Skeletal muscle satellite cell (primary cell): ENCODE measurements at regions not wholly inside any gene's neighbourhood (a gene's known extent, or its start where the extent isn't known, plus 50 kb on each side); places are given as distances from the start of the nearest gene placed in this dataset.

Experiments used
- H3K27me3 ChIP-seq: 2 replicates; pipeline ENCODE4 v1.7.0; 2013; ENCODE audit warnings: low read length; ENCODE audit not compliant: control insufficient read depth, insufficient read depth
- H3K36me3 ChIP-seq: 2 replicates; pipeline ENCODE4 v1.7.0; 2013; ENCODE audit warnings: mild to moderate bottlenecking, control low read depth, low read length; ENCODE audit not compliant: insufficient read depth
- H3K4me1 ChIP-seq: 2 replicates; pipeline ENCODE4 v1.7.0; 2013; ENCODE audit warnings: low read length; ENCODE audit not compliant: control insufficient read depth, insufficient read depth
- H3K4me2 ChIP-seq: 2 replicates; pipeline ENCODE4 v1.7.0; 2013; ENCODE audit warnings: mild to moderate bottlenecking, low read length
- H3K4me3 ChIP-seq: 2 replicates; pipeline ENCODE4 v1.7.0; 2013; ENCODE audit warnings: low read length
- H3K9ac ChIP-seq: 2 replicates; pipeline ENCODE4 v1.7.0; 2013; ENCODE audit warnings: mild to moderate bottlenecking, low read depth, low read length, moderate library complexity
- H3K9me3 ChIP-seq: replicated peaks from 2 replicates; pipeline ENCODE4 v1.7.0; 2013; ENCODE audit warnings: mild to moderate bottlenecking, control low read depth, low read length

GRCh38 chr14:48814562-48814961, 771.6 kb downstream of the RPS29 start:
- H3K9me3 ChIP-seq, result no peaks in the 10 kb centered on the region
- H3K4me3 ChIP-seq, result no peak overlapping the region
- H3K36me3 ChIP-seq, result no peaks in the 10 kb centered on the region
- no peaks in the 10 kb centered on the region for H3K4me1 ChIP-seq
- H3K27me3 ChIP-seq, result no peaks in the 10 kb centered on the region
- H3K9ac ChIP-seq, result no peak overlapping the region
- H3K4me2 ChIP-seq, result no peak overlapping the region

GRCh38 chr14:48805315-48805714, 780.9 kb downstream of the RPS29 start:
- no peaks in the 10 kb centered on the region for H3K4me1 ChIP-seq
- H3K9me3 ChIP-seq, result no peaks in the 10 kb centered on the region
- no peak overlapping the region for H3K4me3 ChIP-seq
- no peak overlapping the region for H3K9ac ChIP-seq
- no peak overlapping the region for H3K4me2 ChIP-seq
- H3K27me3 ChIP-seq, result no peaks in the 10 kb centered on the region
- H3K36me3 ChIP-seq, result no peaks in the 10 kb centered on the region

GRCh38 chr14:48792376-48793024, 793.7 kb downstream of the RPS29 start:
- Histone ChIP-seq H3K4me1 (no peaks in the 10 kb centered on the region), H3K9ac (no peak overlapping the region), H3K4me2 (no peak overlapping the region), H3K27me3 (no peaks in the 10 kb centered on the region), H3K9me3 (no peaks in the 10 kb centered on the region), H3K36me3 (no peaks in the 10 kb centered on the region), H3K4me3 (no peak overlapping the region)

DNA sequence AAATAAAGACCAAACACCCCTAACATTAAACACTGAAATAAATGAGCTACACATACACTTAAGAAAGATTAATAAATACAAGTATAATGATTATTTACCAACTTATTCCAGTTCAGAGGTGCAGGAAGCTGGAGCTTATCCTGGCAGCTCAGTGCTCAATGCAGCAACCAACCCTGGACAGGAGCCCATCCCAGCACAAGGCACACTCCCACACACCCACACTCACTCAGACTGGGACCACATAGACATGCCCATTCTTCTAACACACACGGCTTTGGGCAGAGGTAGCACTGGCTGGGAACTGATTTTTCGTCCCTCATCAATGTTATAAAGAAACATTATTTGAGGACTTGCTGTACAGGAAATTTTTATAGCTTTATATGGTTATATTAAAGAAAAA, 797.4 kb downstream of the RPS29 start:
- Histone ChIP-seq H3K9me3 (no peaks in the 10 kb centered on the region), H3K36me3 (no peaks in the 10 kb centered on the region), H3K27me3 (no peaks in the 10 kb centered on the region), H3K9ac (no peak overlapping the region), H3K4me3 (no peak overlapping the region), H3K4me2 (no peak overlapping the region), H3K4me1 (no peaks in the 10 kb centered on the region)

GRCh38 chr14:48786498-48786897, 799.7 kb downstream of the RPS29 start:
- no peaks in the 10 kb centered on the region for H3K27me3 ChIP-seq
- no peak overlapping the region for H3K4me2 ChIP-seq
- no peaks in the 10 kb centered on the region for H3K4me1 ChIP-seq
- no peaks in the 10 kb centered on the region for H3K36me3 ChIP-seq
- H3K9me3 ChIP-seq, result no peaks in the 10 kb centered on the region
- no peak overlapping the region for H3K9ac ChIP-seq
- no peak overlapping the region for H3K4me3 ChIP-seq

DNA sequence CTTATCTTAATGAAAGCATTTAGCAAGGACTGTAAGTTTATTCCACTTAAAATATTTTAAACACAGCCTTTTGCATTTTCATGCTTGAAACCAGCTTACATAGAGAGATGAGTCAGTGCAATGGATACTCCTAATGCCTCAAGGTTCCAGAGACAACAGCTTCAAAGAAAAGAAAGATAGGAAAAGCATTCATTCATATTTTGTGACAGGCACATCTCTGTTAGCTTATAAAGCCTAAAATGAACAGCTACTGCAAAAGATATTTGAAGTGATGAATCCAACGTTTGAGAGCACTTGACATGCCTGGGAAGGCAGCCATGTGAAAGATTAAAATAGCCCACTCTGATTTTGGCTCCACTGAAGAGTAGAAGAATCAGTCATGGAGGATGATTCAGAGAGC, 814.5 kb downstream of the RPS29 start:
- no peak overlapping the region for H3K4me2 ChIP-seq
- no peaks in the 10 kb centered on the region for H3K9me3 ChIP-seq
- H3K4me1 ChIP-seq, result no peaks in the 10 kb centered on the region
- H3K4me3 ChIP-seq, result no peak overlapping the region
- no peaks in the 10 kb centered on the region for H3K27me3 ChIP-seq
- no peak overlapping the region for H3K9ac ChIP-seq
- no peaks in the 10 kb centered on the region for H3K36me3 ChIP-seq

DNA sequence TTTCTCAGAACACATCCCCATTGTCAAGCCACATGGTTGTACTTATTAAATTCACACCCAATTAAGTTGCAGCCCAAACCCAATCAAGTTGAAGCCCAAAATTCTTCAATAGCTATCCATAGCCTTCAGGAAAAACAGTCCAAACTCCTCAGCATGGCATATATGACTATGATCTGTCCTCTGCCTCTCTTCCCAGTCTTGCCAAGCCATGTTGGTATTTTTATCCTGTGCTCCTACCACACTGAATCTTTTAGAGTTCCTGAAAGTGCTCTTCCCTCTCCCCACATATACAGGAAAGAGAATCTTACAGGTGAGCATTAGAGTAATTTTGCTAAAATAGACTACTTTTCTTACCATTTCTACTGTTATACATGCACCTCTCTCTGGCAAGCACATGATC, 834.9 kb downstream of the RPS29 start:
- H3K4me3 ChIP-seq, result no peak overlapping the region
- H3K4me1 ChIP-seq, result no peaks in the 10 kb centered on the region
- H3K4me2 ChIP-seq, result no peak overlapping the region
- no peaks in the 10 kb centered on the region for H3K36me3 ChIP-seq
- H3K9ac ChIP-seq, result no peak overlapping the region
- H3K9me3 ChIP-seq, result no peaks in the 10 kb centered on the region
- no peaks in the 10 kb centered on the region for H3K27me3 ChIP-seq

- H3K4me2 ChIP-seq, result no peak overlapping the region
- no peak overlapping the region for H3K4me3 ChIP-seq
- H3K9ac ChIP-seq, result no peak overlapping the region
- H3K27me3 ChIP-seq, result no peaks in the 10 kb centered on the region
- H3K4me1 ChIP-seq, result no peaks in the 10 kb centered on the region
- no peaks in the 10 kb centered on the region for H3K36me3 ChIP-seq
- no peaks in the 10 kb centered on the region for H3K9me3 ChIP-seq
Measured at GRCh38 chr14:48748151-48748675, 838.0 kb downstream of the RPS29 start.

DNA sequence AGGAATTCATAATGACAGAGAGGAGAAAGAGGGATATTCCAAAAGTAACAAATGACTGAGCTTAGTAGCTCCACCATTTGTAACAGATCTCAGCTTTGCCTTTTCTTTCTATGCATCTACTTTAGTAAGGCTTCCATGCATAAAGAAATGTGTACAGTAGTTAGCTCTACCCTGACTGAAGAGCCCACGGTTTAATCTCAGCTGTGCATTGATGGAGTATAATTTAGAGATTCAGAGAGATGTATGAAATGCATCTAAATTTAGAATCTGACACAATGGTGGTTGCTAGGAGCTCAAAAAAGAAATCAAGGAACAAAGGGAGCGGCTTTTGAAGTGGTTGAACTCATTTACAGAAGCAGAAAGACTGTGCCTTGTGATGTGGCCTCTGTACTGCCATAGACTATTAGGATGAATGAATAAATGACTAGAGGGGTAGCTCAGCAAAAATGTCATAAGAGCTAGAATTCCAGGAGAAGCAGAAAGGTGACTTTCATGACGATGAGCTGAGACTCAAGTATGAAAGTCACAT, 838.6 kb downstream of the RPS29 start:
- Histone ChIP-seq H3K4me3 (no peak overlapping the region), H3K9me3 (no peaks in the 10 kb centered on the region), H3K4me2 (no peak overlapping the region), H3K9ac (no peak overlapping the region), H3K4me1 (no peaks in the 10 kb centered on the region), H3K36me3 (no peaks in the 10 kb centered on the region), H3K27me3 (no peaks in the 10 kb centered on the region)

DNA sequence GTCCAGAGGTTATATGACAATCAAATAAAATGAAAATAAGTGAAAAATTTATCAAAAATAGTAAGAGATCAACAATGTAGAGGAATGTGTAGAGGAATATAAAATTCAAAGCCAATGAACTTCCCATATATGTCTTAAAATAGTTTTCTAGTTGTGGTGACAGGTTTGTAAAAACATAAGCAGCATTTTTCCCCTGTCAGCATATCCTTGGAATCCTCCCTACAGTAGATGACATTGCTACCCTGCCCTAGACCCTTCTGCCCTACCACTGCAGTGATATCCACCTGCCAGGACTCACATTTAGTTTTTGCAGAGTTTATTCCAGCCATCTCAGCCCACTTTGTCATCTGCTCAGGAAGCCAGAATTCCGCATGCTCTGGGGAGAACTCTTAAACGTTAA, 842.0 kb downstream of the RPS29 start:
- no peaks in the 10 kb centered on the region for H3K27me3 ChIP-seq
- no peaks in the 10 kb centered on the region for H3K9me3 ChIP-seq
- no peak overlapping the region for H3K4me3 ChIP-seq
- no peak overlapping the region for H3K4me2 ChIP-seq
- H3K4me1 ChIP-seq, result no peaks in the 10 kb centered on the region
- no peak overlapping the region for H3K9ac ChIP-seq
- H3K36me3 ChIP-seq, result no peaks in the 10 kb centered on the region

GRCh38 chr14:48738186-48738925, 847.8 kb downstream of the RPS29 start:
- no peak overlapping the region for H3K4me3 ChIP-seq
- no peaks in the 10 kb centered on the region for H3K36me3 ChIP-seq

More at GRCh38 chr14:48738186-48738925, 847.8 kb downstream of the RPS29 start:
- H3K9ac ChIP-seq, result no peak overlapping the region
- H3K4me2 ChIP-seq, result no peak overlapping the region
- no peaks in the 10 kb centered on the region for H3K27me3 ChIP-seq
- H3K9me3 ChIP-seq, result peaks cover 3% of the 10 kb centered on the region
- H3K4me1 ChIP-seq, result no peaks in the 10 kb centered on the region
